ENCODE measurements at regions not wholly inside any gene's neighbourhood (a gene's known extent, or its start where the extent isn't known, plus 50 kb on each side); places are given as distances from the start of the nearest gene placed in this dataset.

GRCh38 chr22:34743110-34743751 lies 322.7 kb upstream of the ISX start:
- TF ChIP-seq POLR2A (IDR thresholded peaks at IDR 0.05; ENCODE audit: extremely low read depth, insufficient read length) (no peak), CTCF (IDR thresholded peaks at IDR 0.05; ENCODE audit: low read depth, low read length) (no peak)
